ENCODE measurements at regions not wholly inside any gene's neighbourhood (a gene's known extent, or its start where the extent isn't known, plus 50 kb on each side); places are given as distances from the start of the nearest gene placed in this dataset.

DNA sequence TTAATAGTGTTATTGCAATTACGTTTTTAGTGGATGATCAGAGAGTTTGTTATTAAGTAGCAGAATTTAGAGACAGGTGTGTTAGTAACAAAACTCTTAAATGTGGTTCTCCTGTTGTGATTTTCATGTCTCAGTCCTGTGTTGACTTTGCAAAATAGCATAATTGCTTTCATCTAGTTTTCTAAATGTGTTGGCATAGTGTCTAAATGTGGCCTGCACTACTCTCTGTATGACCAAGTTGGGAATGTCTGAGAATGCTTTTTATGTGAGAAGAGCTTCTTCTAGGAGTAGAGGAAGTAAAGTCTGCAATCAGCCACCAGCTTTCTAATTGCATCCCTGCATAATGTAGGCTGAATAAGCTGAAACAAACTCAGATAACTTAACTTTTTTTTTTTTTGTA, 158.6 kb upstream of the FAT1 start:
- CTCF ChIA-PET = no interaction called here

GRCh38 chr4:186885289-186885688, 161.6 kb upstream of the FAT1 start:
- POLR2A ChIA-PET = no interaction called here
- CTCF ChIA-PET = no interaction called here

More for the DNA sequence above, 158.6 kb upstream of the FAT1 start:
- POLR2A ChIA-PET = no interaction called here

GRCh38 chr4:186886759-186887158, 163.1 kb upstream of the FAT1 start:
- ChIA-PET POLR2A (no interaction called here), CTCF (no interaction called here)

DNA sequence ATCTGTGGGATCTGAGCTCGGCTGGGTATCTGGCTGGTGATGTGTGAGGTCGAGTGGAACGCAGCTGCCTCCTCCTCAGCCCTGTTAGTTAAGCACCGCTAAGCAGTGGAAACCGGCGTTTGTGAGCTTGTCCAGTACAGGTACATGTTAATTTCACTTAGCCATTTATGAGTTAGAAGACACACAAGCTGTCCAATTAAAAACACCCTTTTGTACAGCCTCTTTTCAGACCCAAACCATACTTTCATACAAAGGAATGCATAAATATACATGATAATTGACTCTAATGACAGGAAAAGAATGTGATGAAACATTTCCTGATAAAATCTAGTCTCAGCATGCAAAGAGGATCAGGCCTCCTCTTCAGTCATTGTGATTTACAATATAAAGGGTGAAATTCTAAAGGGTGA, 163.6 kb upstream of the FAT1 start:
- ChIA-PET CTCF (no interaction called here), POLR2A (no interaction called here)

GRCh38 chr4:186887752-186888151, 164.1 kb upstream of the FAT1 start:
- CTCF ChIA-PET = no interaction called here
- POLR2A ChIA-PET = no interaction called here

GRCh38 chr4:186889876-186890643, 166.4 kb upstream of the FAT1 start:
- CTCF ChIA-PET = interaction anchor here (0.6 kb wide), 1 partner anchor 1766 kb away, joined by 3 read pairs; no protein-coding TSS in a partner anchor
- POLR2A ChIA-PET = no interaction called here

GRCh38 chr4:186891859-186892486, 168.3 kb upstream of the FAT1 start:
- CTCF ChIA-PET = interaction anchor here (0.9 kb wide), 1 partner anchor 26 kb away, joined by 3 read pairs; no protein-coding TSS in a partner anchor
- POLR2A ChIA-PET = no interaction called here

- POLR2A ChIA-PET = no interaction called here
- CTCF ChIA-PET = no interaction called here
Measured at GRCh38 chr4:186898367-186898766, 174.7 kb upstream of the FAT1 start.

- CTCF ChIA-PET = no interaction called here
- POLR2A ChIA-PET = no interaction called here
Measured at GRCh38 chr4:186900232-186900900, 176.7 kb upstream of the FAT1 start.

GRCh38 chr4:186900984-186901383, 177.3 kb upstream of the FAT1 start:
- CTCF ChIA-PET = no interaction called here
- POLR2A ChIA-PET = no interaction called here

DNA sequence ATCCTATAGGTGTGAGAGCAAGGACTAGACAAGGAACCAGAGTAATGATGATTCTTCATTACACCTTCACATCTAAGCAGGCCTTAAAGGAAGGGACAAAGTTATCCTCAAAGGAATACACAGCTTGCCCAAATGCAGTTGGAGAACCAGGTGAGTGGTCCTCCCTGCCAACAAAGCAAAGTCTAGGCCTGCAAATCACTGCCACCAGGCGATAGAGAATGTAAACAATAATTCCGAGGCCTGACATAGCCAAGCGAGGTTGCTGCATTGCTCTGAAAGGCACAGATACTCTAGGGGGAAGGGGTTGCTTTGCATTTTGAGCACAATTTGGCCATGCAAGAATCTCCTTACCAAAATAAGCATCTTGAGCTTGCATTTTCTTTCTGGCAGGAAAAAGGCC, 178.2 kb upstream of the FAT1 start:
- CTCF ChIA-PET = no interaction called here
- POLR2A ChIA-PET = no interaction called here

- CTCF ChIA-PET = no interaction called here
- POLR2A ChIA-PET = no interaction called here
Measured at GRCh38 chr4:186902361-186902760, 178.7 kb upstream of the FAT1 start.

- ChIA-PET CTCF (no interaction called here), POLR2A (no interaction called here)
Measured at GRCh38 chr4:186904101-186904500, 180.4 kb upstream of the FAT1 start.

DNA sequence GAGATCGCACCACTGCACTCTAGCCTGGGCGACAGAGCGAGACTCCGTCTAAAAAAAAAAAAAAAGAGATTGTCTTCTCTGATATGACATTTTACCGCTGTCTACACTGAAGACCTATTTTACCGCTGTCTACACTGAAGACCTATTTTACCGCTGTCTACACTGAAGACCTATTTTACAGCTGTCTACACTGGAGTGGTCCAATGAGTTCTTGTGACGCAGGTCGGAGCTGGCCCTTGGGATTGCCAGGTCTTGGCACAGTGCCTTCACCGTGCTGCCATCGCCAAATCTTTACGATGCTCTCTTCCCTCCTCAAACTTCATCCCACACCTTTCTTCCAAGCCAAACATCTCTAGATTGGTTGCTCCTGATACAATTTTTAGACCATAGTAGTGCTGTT, 183.1 kb upstream of the FAT1 start:
- POLR2A ChIA-PET = no interaction called here

GRCh38 chr4:186910385-186910784, 186.7 kb upstream of the FAT1 start:
- ChIA-PET POLR2A (no interaction called here), CTCF (interaction anchor here (0.5 kb wide), 1 partner anchor 115 kb away, joined by 4 read pairs; no protein-coding TSS in a partner anchor)

More for the DNA sequence above, 183.1 kb upstream of the FAT1 start:
- CTCF ChIA-PET = no interaction called here

GRCh38 chr4:186912606-186913005, 188.9 kb upstream of the FAT1 start:
- ChIA-PET CTCF (interaction anchor here (0.6 kb wide), 1 partner anchor 355 kb away, joined by 3 read pairs; no protein-coding TSS in a partner anchor), POLR2A (no interaction called here)

DNA sequence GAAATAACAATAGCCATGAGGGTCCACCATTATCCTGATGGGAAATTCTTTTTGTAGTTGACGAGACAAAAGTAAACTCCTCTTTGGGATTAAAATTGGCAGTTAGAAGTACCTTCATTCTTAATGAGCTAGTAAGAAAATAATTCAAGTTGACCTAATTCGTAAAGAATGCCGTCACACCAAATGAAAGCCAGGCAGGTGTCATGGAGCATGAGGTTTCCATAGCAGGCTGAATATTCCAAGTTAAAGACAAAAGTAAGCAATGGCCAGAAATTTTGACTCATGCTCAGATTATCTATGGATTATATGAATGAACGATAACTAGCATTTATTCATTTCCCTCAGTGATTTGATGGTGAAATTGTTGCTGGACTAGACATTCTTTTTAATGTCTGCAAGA, 192.2 kb upstream of the FAT1 start:
- POLR2A ChIA-PET = no interaction called here
- CTCF ChIA-PET = no interaction called here

DNA sequence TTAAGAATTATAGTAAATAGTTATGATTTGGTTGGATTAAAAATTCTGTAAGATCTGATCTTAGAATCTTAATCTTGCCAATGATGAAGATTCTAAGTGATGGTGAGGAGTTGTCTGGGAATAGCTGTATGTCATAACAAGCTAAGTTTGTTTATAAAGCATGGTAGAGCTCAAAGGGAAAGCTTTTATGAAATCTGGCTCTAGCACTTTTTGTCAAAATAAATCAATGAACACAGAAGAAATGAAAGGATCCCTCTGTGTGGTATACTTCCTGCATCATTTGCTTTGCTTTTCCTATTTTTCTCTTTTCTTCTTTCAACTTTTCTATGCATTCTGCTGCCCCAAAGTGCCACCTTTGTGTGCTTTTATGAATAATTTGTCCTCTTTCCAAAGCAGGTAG, 193.5 kb upstream of the FAT1 start:
- POLR2A ChIA-PET = no interaction called here
- CTCF ChIA-PET = no interaction called here

DNA sequence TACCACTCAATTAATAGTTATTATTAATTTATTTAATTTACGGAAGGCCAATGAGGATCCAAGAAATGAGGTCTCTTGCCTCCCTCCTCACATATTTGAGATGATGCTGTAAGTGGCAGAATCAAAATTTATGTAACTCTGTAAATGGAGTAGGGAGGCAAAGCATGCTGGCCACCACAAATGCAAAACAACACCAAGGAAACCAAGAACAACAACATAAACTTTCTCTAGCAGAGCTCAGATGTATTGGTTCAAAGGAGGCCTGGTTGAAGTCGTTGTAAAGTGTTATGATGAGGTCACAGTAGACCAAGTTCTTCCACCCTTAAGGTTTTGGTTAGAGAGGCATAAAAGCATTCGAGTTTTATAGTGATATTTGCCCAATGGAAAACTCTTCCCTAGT, 194.8 kb upstream of the FAT1 start:
- POLR2A ChIA-PET = no interaction called here

DNA sequence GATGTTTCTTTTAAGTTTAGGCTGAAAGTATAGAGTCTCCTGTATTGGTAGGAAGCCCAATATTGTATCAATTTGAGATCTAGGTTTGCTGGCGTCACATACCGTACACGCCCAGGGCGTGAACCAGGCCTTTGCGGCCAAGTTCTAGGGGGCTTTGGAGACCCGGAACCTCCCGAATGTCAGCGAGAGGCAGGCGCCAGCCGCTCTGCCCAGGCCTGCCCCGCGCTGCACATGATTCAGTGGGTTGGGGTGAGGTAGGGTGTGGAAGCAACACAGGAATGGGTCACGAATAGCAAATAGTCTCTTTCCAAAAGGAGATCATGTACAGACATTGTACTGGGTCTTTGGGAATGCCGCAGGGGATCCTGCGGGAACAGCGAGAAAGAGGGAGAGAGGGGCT, 195.7 kb upstream of the FAT1 start:
- ChIA-PET POLR2A (no interaction called here), CTCF (no interaction called here)

More for the DNA sequence above, 194.8 kb upstream of the FAT1 start:
- CTCF ChIA-PET = no interaction called here

DNA sequence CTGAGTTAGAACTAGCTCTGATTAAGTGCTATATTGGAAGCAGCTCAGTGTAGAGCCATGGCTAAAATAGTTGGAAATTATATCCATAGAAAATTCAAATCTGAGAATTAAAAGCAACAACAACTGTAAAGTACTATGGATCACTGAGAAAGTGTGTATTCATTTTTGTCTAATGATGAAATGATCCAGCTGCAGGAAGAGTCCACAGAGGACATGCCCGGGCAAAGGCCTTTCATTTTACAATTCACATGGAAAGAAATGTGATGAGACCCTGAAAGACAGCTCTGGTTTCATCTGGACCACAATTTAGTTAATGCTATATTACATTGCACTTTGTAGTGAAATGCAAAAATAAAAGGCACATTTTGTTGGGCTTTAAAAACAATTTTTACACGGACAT, 196.8 kb upstream of the FAT1 start:
- POLR2A ChIA-PET = no interaction called here

More for the DNA sequence above, 196.8 kb upstream of the FAT1 start:
- CTCF ChIA-PET = no interaction called here

All from activated CD8-positive, alpha-beta memory T cell treated with anti-CD3 and anti-CD28 coated beads for 36 hours (primary cell).